GM18508 (cell line): ENCODE measurements at regions not wholly inside any gene's neighbourhood (a gene's known extent, or its start where the extent isn't known, plus 50 kb on each side); places are given as distances from the start of the nearest gene placed in this dataset.

Source experiments
- ATAC-seq: cut with Tn5 transposase; IDR thresholded peaks from one replicate; pipeline ENCODE4 v1.9.1; 2021; ENCODE audit warnings: moderate number of reproducible peaks; ENCODE audit not compliant: insufficient read depth, unreplicated experiment

GRCh38 chr10:76736392-76736791 lies 901.2 kb downstream of the KCNMA1 start:
- ATAC-seq = no peak

GRCh38 chr10:76735866-76736265 lies 901.7 kb downstream of the KCNMA1 start:
- no peak for ATAC-seq

- ATAC-seq = no peak
Observed at GRCh38 chr10:76733441-76733936, 904.1 kb downstream of the KCNMA1 start.

GRCh38 chr10:76732306-76732705 lies 905.3 kb downstream of the KCNMA1 start:
- ATAC-seq = no peak

- ATAC-seq = no peak
Observed at GRCh38 chr10:76729841-76730487, 907.6 kb downstream of the KCNMA1 start.

GRCh38 chr10:76729346-76729745 lies 908.3 kb downstream of the KCNMA1 start:
- no peak for ATAC-seq

GRCh38 chr10:76727038-76727437 lies 910.6 kb downstream of the KCNMA1 start:
- ATAC-seq = no peak

- no peak for ATAC-seq
Observed at GRCh38 chr10:76723844-76724243, 913.8 kb downstream of the KCNMA1 start.

GRCh38 chr10:76721891-76722505 lies 915.6 kb downstream of the KCNMA1 start:
- ATAC-seq = no peak

- no peak for ATAC-seq
Observed at GRCh38 chr10:76719006-76719405, 918.6 kb downstream of the KCNMA1 start.

GRCh38 chr10:76717141-76717540 lies 920.5 kb downstream of the KCNMA1 start:
- ATAC-seq = no peak

- ATAC-seq = no peak
Observed at GRCh38 chr10:76711222-76711997, 926.2 kb downstream of the KCNMA1 start.

- ATAC-seq = no peak
Observed at GRCh38 chr10:76700241-76700640, 937.4 kb downstream of the KCNMA1 start.

- ATAC-seq = no peak
Observed at GRCh38 chr10:76697923-76698322, 939.7 kb downstream of the KCNMA1 start.

- ATAC-seq = no peak
Observed at GRCh38 chr10:76695069-76695468, 942.5 kb downstream of the KCNMA1 start.

- no peak for ATAC-seq
Observed at GRCh38 chr10:76686201-76686600, 951.4 kb downstream of the KCNMA1 start.

- no peak for ATAC-seq
Observed at GRCh38 chr10:76684968-76685367, 952.6 kb downstream of the KCNMA1 start.

GRCh38 chr10:76681153-76681552 lies 956.5 kb downstream of the KCNMA1 start:
- ATAC-seq = no peak

- no peak for ATAC-seq
Observed at GRCh38 chr10:76679030-76679429, 958.6 kb downstream of the KCNMA1 start.

GRCh38 chr10:76675951-76676587 lies 961.5 kb downstream of the KCNMA1 start:
- ATAC-seq = no peak

- ATAC-seq = no peak
Observed at GRCh38 chr10:76675561-76675950, 962.1 kb downstream of the KCNMA1 start.
